K562 (cell line): ENCODE measurements at regions not wholly inside any gene's neighbourhood (a gene's known extent, or its start where the extent isn't known, plus 50 kb on each side); places are given as distances from the start of the nearest gene placed in this dataset.

Experiments used
- ATAC-seq: fragments of 200-7000 bp; cut with Tn5 transposase; 3 replicates; pipeline ENCODE4 v1.9.1; 2020; ENCODE audit warnings: moderate library complexity
- BruUV-seq: library from RNA; stranded (reverse); fragments of 400-500 nt; replicated peaks from 2 replicates; lab custom pipeline; 2021; lab: Mats Ljungman, UMichigan
- CTCF ChIA-PET: fragments of 300-600 bp; formaldehyde crosslinking; extraction: SDS; loops from one replicate; lab custom pipeline; 2021; ENCODE audit warnings: low intra/inter-chr PET ratio; lab: Yijun Ruan, JAX
- POLR2A ChIA-PET: fragments of 300-600, 350-650 bp; sonication (Branson Sonifier 250); formaldehyde crosslinking; extraction: SDS; loops from one replicate; lab custom pipeline; 2021; ENCODE audit warnings: antibody characterized with exemption, inconsistent platforms; lab: Yijun Ruan, JAX
- DNase-seq, 4 experiments: peaks; one replicate each; pipeline versions ENCODE4 v3.0.0 to v3.0.0-alpha.2; 2011 to 2018; ENCODE audit warnings: low spot score in 3 of 4, mixed read lengths in 3 of 4; ENCODE audit errors: extremely low read depth in 1 of 4
- FAIRE-seq: peaks from 2 replicates; lab custom pipeline; 2011; peaks lifted over from hg19 to GRCh38; lab: Jason Lieb, UNC
- H2AFZ ChIP-seq: 2 replicates; pipeline ENCODE4 v1.6.0; 2011; ENCODE audit warnings: low read depth, low read length, control low read depth, inconsistent platforms
- H3K27ac ChIP-seq: fragments of 200-600 bp; 3 replicates; pipeline ENCODE4 v1.8.0; 2011; ENCODE audit warnings: low read depth, mild to moderate bottlenecking, control low read depth, inconsistent platforms, low read length, moderate library complexity, mixed read lengths; ENCODE audit errors: extremely low read depth
- H3K27me3 ChIP-seq, 2 experiments: fragments of 300-600 bp in 1 of 2; 2 replicates in 1 of 2; 3 replicates in 1 of 2; pipeline versions ENCODE4 v1.6.0 to v1.8.0; 2011; ENCODE audit warnings: inconsistent platforms in 2 of 2, low read length in 2 of 2, mild to moderate bottlenecking in 1 of 2, mixed read lengths in 1 of 2, moderate library complexity in 1 of 2; ENCODE audit not compliant: control insufficient read depth in 2 of 2, insufficient read depth in 2 of 2
- H3K36me3 ChIP-seq: fragments of 300-600 bp; 3 replicates; pipeline ENCODE4 v1.8.0; 2011; ENCODE audit warnings: mild to moderate bottlenecking, low read length, inconsistent platforms; ENCODE audit not compliant: control insufficient read depth, insufficient read depth
- H3K4me1 ChIP-seq, 2 experiments: fragments of 200-600 bp in 1 of 2; replicated peaks in 1 of 2; 2 replicates in 1 of 2; 3 replicates in 1 of 2; pipeline versions ENCODE4 v1.5.1 to v1.8.0; 2011; ENCODE audit warnings: inconsistent platforms in 2 of 2, low read length in 2 of 2, mild to moderate bottlenecking in 1 of 2, mixed read lengths in 1 of 2, moderate library complexity in 1 of 2; ENCODE audit not compliant: control insufficient read depth in 2 of 2, insufficient read depth in 2 of 2
- H3K4me2 ChIP-seq: 2 replicates; pipeline ENCODE4 v1.6.1; 2011; ENCODE audit warnings: low read length, control low read depth, inconsistent platforms, mixed read lengths; ENCODE audit not compliant: insufficient read depth
- H3K4me3 ChIP-seq: fragments of 200-600 bp; sonication (generic), shearing (Covaris generic); 2 replicates; pipeline ENCODE4 v1.5.1; 2016; ENCODE audit warnings: control low read depth, inconsistent platforms
- H3K79me2 ChIP-seq: fragments of 200-600 bp; 3 replicates; pipeline ENCODE4 v1.8.0; 2011; ENCODE audit warnings: low read length, inconsistent platforms; ENCODE audit not compliant: control insufficient read depth, insufficient read depth
- H3K9ac ChIP-seq, 2 experiments: 2 replicates each; pipeline versions ENCODE4 v1.6.0 to v1.6.1; 2011; ENCODE audit warnings: low read depth in 2 of 2, low read length in 2 of 2, control low read depth in 1 of 2, inconsistent platforms in 1 of 2, mild to moderate bottlenecking in 1 of 2, mixed read lengths in 1 of 2; ENCODE audit not compliant: insufficient read depth in 1 of 2
- H3K9me1 ChIP-seq: one replicate; pipeline ENCODE4 v1.6.0; 2011; ENCODE audit warnings: inconsistent platforms, mild to moderate bottlenecking, low read length, moderate library complexity; ENCODE audit not compliant: control insufficient read depth, insufficient read depth
- H3K9me3 ChIP-seq: replicated peaks from 2 replicates; pipeline ENCODE4 v1.5.1; 2011; ENCODE audit warnings: low read depth, low read length, inconsistent platforms; ENCODE audit not compliant: control insufficient read depth, insufficient read depth
- H4K20me1 ChIP-seq: replicated peaks from 2 replicates; pipeline ENCODE4 v1.6.1; 2011; ENCODE audit warnings: low read length, inconsistent platforms, mixed read lengths; ENCODE audit not compliant: control insufficient read depth, insufficient read depth
- CTCFL ChIP-seq: IDR thresholded peaks from 2 replicates; pipeline ENCODE4 v1.6.1; 2011; ENCODE audit warnings: borderline replicate concordance, low read depth, mild to moderate bottlenecking, moderate library complexity, low read length; ENCODE audit not compliant: insufficient read depth, poor library complexity, severe bottlenecking
- GMEB1 ChIP-seq: fragments of 250-450 bp; sonication (Bioruptor Pico); IDR thresholded peaks from 2 replicates; pipeline ENCODE4 v1.4.0; 2020; ENCODE audit warnings: mild to moderate bottlenecking
- ID3 ChIP-seq, 2 experiments: fragments of 250-450 bp in 1 of 2; fragments of 450-650 bp in 1 of 2; sonication (Bioruptor Pico) in 1 of 2; IDR thresholded peaks; 2 replicates each; pipeline versions ENCODE4 v1.6.1 to v1.8.0; 2016 to 2021; ENCODE audit warnings: mild to moderate bottlenecking in 2 of 2, moderate library complexity in 2 of 2, missing compliant biosample characterization in 1 of 2, missing genetic modification characterization in 1 of 2
- KDM5B ChIP-seq: fragments of 200-600 bp; sonication (generic); IDR thresholded peaks from 2 replicates; pipeline ENCODE4 v1.6.1; 2012; ENCODE audit warnings: low read depth, mild to moderate bottlenecking, moderate library complexity, low read length, control low read depth, inconsistent platforms; ENCODE audit not compliant: insufficient replicate concordance
- LARP7 ChIP-seq: fragments of 450-650 bp; IDR thresholded peaks from 2 replicates; pipeline ENCODE4 v1.6.1; 2016
- MAX ChIP-seq: sonication (generic); formaldehyde crosslinking; IDR thresholded peaks from 2 replicates; pipeline ENCODE4 v1.9.0; 2022; ENCODE audit warnings: mild to moderate bottlenecking, missing genetic modification reagents
- MXD1 ChIP-seq: fragments of 250-450 bp; sonication (Bioruptor Pico); IDR thresholded peaks from 2 replicates; pipeline ENCODE4 v1.8.0; 2021; ENCODE audit warnings: borderline replicate concordance, mild to moderate bottlenecking, moderate library complexity; ENCODE audit not compliant: poor library complexity, severe bottlenecking
- SNIP1 ChIP-seq: fragments of 450-650 bp; IDR thresholded peaks from 2 replicates; pipeline ENCODE4 v1.7.1; 2017; ENCODE audit warnings: low read depth, mild to moderate bottlenecking
- XRCC4 ChIP-seq: IDR thresholded peaks from one replicate; pipeline ENCODE4 v1.6.1; 2011; ENCODE audit not compliant: insufficient read depth, insufficient read length; ENCODE audit errors: extremely low read depth
- ZNF75A ChIP-seq: fragments of 450-650 bp; formaldehyde crosslinking; IDR thresholded peaks from 2 replicates; pipeline ENCODE4 v1.4.0; 2020; ENCODE audit warnings: mild to moderate bottlenecking
- WGBS: fragments of 100-300 bp; shearing (Covaris generic); methylation state at CpG from one replicate; pipeline ENCODE4 v1.1.6; 2016; ENCODE audit warnings: low coverage, mixed read lengths; ENCODE audit not compliant: insufficient coverage; ENCODE audit errors: missing lambda C conversion rate; 5-methylcytosine and 5-hydroxymethylcytosine counted together
- in situ Hi-C: fragments of 300-500 bp; cut with MboI; formaldehyde crosslinking; loops from 4 replicates; pipeline ENCODE4 v1.15.0; 2018; ENCODE audit warnings: inconsistent platforms, mixed read lengths
- intact Hi-C: fragments of 100-400 bp; cut with micrococcal nuclease; formaldehyde crosslinking; loops from 2 replicates; pipeline ENCODE4 v1.14.2; 2022

- no peak for TF ChIP-seq SNIP1
- no peak for TF ChIP-seq XRCC4
- TF ChIP-seq ID3 (CRISPR knock-in tag; IDR thresholded peaks at IDR 0.05): no peak
- TF ChIP-seq ID3 (tag; IDR thresholded peaks at IDR 0.05): no peak
- TF ChIP-seq LARP7: no peak
- no peak for TF ChIP-seq CTCFL
- TF ChIP-seq MXD1 (CRISPR knock-in tag): no peak
- no peak for TF ChIP-seq KDM5B
- no peak for TF ChIP-seq GMEB1 (CRISPR knock-in tag)
- TF ChIP-seq MAX (CRISPR knock-in tag): no peak
- TF ChIP-seq ZNF75A (CRISPR knock-in tag): no peak
Measured at GRCh38 chr13:72127031-72127430, 260.0 kb upstream of the DACH1 start.

More at GRCh38 chr13:72127031-72127430, 260.0 kb upstream of the DACH1 start:
- no peak overlapping the region for H3K4me2 ChIP-seq
- DNase-seq: no peak
- no peaks in the 10 kb centered on the region for H3K9me1 ChIP-seq
- no peak for ATAC-seq
- ChIA-PET POLR2A (no interaction called here), CTCF (no interaction called here)
- no peaks in the 10 kb centered on the region for H3K36me3 ChIP-seq
- intact Hi-C loops: no loop called here
- no TSS peak for BruUV-seq
- in situ Hi-C loops: no loop called here
- H2AFZ ChIP-seq: no peak overlapping the region
- no peaks in the 10 kb centered on the region for H3K79me2 ChIP-seq
- no peak for FAIRE-seq
- H4K20me1 ChIP-seq: no peaks in the 10 kb centered on the region
- no peak overlapping the region for H3K4me3 ChIP-seq
- 0% methylated on average over 1 of the region's 1 CpG for WGBS
- no peaks in the 10 kb centered on the region for H3K9me3 ChIP-seq
- H3K9ac ChIP-seq: no peak overlapping the region
- H3K27me3 ChIP-seq: no peaks in the 10 kb centered on the region
- H3K4me1 ChIP-seq: no peaks in the 10 kb centered on the region
- H3K27ac ChIP-seq: no peak overlapping the region
